ENCODE measurements at regions not wholly inside any gene's neighbourhood (a gene's known extent, or its start where the extent isn't known, plus 50 kb on each side); places are given as distances from the start of the nearest gene placed in this dataset.

- H3K79me2 ChIP-seq (ENCODE audit: control insufficient read depth, insufficient read depth, low read length): peaks cover 42% of the 10 kb centered on the region
- 17% methylated on average over 3 of the region's 4 CpGs for WGBS (ENCODE audit: insufficient coverage)
- H4K20me1 ChIP-seq (ENCODE audit: control insufficient read depth, insufficient read depth, low read length, poor library complexity, severe bottlenecking): no peaks in the 10 kb centered on the region
- peak overlapping the region; percentile 89 to 91 for H3K27ac ChIP-seq (ENCODE audit: low read length in 2 of 2)
- Mint-ChIP-seq H3K4me1 (peaks cover 66% of the 10 kb centered on the region), H3K27ac (peak overlapping the region; percentile 91), H3K27me3 (no peaks in the 10 kb centered on the region), H3K9me3 (ENCODE audit: insufficient read depth) (peaks cover 3% of the 10 kb centered on the region), H3K4me3 (peak overlapping the region; percentile 27)
- peak overlapping the region; percentile 9 for H3K9ac ChIP-seq (ENCODE audit: low read length)
- ChIA-PET CTCF (interaction anchor here (0.7 to 3.2 kb wide), 22 partner anchors 10 to 218 kb away, joined by 3 to 29 read pairs (median 4); no protein-coding TSS in a partner anchor), POLR2A (interaction anchor here (0.6 to 2.8 kb wide), 8 partner anchors 14 to 1153 kb away, joined by 3 to 20 read pairs (median 4); no protein-coding TSS in a partner anchor)
- peaks cover 46 to 72% of the 10 kb centered on the region in 2 donors for H3K4me1 ChIP-seq (ENCODE audit: control insufficient read depth in 2 of 2, insufficient read depth in 2 of 2, low read length in 2 of 2)
- peak; percentile 83 for ATAC-seq (ENCODE audit: low read depth)
- peak overlapping the region; percentile 61 for H2AFZ ChIP-seq (ENCODE audit: insufficient read depth, low read depth, low read length, poor library complexity, severe bottlenecking)
- intact Hi-C loops (cut with micrococcal nuclease): loop anchor here (1.0 kb wide), 1 partner anchor 13 kb away; no protein-coding TSS in a partner anchor
- H3K36me3 ChIP-seq (replicated peaks in 1 of 2; ENCODE audit: control extremely low read depth in 1 of 2, control insufficient read depth in 1 of 2, extremely low read depth in 1 of 2, insufficient read depth in 2 of 2, low read length in 1 of 2): no peaks in the 10 kb centered on the region
- no peak overlapping the region for H3K4me3 ChIP-seq (ENCODE audit: control extremely low read depth in 1 of 5, extremely low read depth in 1 of 5, insufficient read depth in 1 of 5, low read depth in 2 of 5, low read length in 4 of 5)
- no peak for TF ChIP-seq EZH2 (IDR thresholded peaks at IDR 0.05; ENCODE audit: borderline replicate concordance, insufficient read depth, low read depth, low read length, poor library complexity, severe bottlenecking)
- no peak for TF ChIP-seq CTCF (IDR thresholded peaks at IDR 0.05)
- H3K9me3 ChIP-seq (ENCODE audit: control extremely low read depth in 1 of 3, control insufficient read depth in 2 of 3, insufficient read depth in 1 of 3, low read length in 2 of 3): peaks cover 0 to 9% (median 0%) of the 10 kb centered on the region in 3 donors
- DNase-seq: peak; percentile 68
- H3K27me3 ChIP-seq (replicated peaks in 1 of 4; ENCODE audit: control extremely low read depth in 1 of 4, control insufficient read depth in 3 of 4, insufficient read depth in 4 of 4, low read length in 3 of 4): no peaks in the 10 kb centered on the region
- H3K4me2 ChIP-seq (replicated peaks; ENCODE audit: low read depth, low read length, poor library complexity, severe bottlenecking): peak overlapping the region; percentile 50
These were observed 216.3 kb downstream of the BCL11A start for GRCh38 chr2:60337142-60337497.

- Histone ChIP-seq H2AFZ (ENCODE audit: insufficient read depth, low read depth, low read length, poor library complexity, severe bottlenecking) (peak overlapping the region; percentile 61), H3K79me2 (ENCODE audit: control insufficient read depth, insufficient read depth, low read length) (peaks cover 38% of the 10 kb centered on the region), H3K36me3 (replicated peaks in 1 of 2; ENCODE audit: control extremely low read depth in 1 of 2, control insufficient read depth in 1 of 2, extremely low read depth in 1 of 2, insufficient read depth in 2 of 2, low read length in 1 of 2) (no peaks in the 10 kb centered on the region), H4K20me1 (ENCODE audit: control insufficient read depth, insufficient read depth, low read length, poor library complexity, severe bottlenecking) (no peaks in the 10 kb centered on the region), H3K4me2 (replicated peaks; ENCODE audit: low read depth, low read length, poor library complexity, severe bottlenecking) (peak overlapping the region; percentile 50), H3K27me3 (replicated peaks in 1 of 4; ENCODE audit: control extremely low read depth in 1 of 4, control insufficient read depth in 3 of 4, insufficient read depth in 4 of 4, low read length in 3 of 4) (no peaks in the 10 kb centered on the region), H3K9me3 (ENCODE audit: control extremely low read depth in 1 of 3, control insufficient read depth in 2 of 3, insufficient read depth in 1 of 3, low read length in 2 of 3) (peaks cover 0 to 9% (median 0%) of the 10 kb centered on the region in 3 donors), H3K9ac (ENCODE audit: low read length) (peak overlapping the region; percentile 9), H3K4me1 (ENCODE audit: control insufficient read depth in 2 of 2, insufficient read depth in 2 of 2, low read length in 2 of 2) (peaks cover 46 to 72% of the 10 kb centered on the region in 2 donors), H3K27ac (ENCODE audit: low read length in 2 of 2) (peak overlapping the region; percentile 89 to 91), H3K4me3 (ENCODE audit: control extremely low read depth in 1 of 5, extremely low read depth in 1 of 5, insufficient read depth in 1 of 5, low read depth in 2 of 5, low read length in 4 of 5) (no peak overlapping the region)
- DNase-seq (peak; percentile 52), ATAC-seq (ENCODE audit: low read depth) (peak; percentile 39)
- Mint-ChIP-seq H3K4me1 (peaks cover 63% of the 10 kb centered on the region), H3K4me3 (peak overlapping the region; percentile 27), H3K27me3 (no peaks in the 10 kb centered on the region), H3K27ac (peak overlapping the region; percentile 91), H3K9me3 (ENCODE audit: insufficient read depth) (peaks cover 3% of the 10 kb centered on the region)
- intact Hi-C loops (cut with micrococcal nuclease): loop anchor here (1.0 kb wide), 1 partner anchor 14 kb away; no protein-coding TSS in a partner anchor
- ChIA-PET POLR2A (interaction anchor here (0.6 to 2.8 kb wide), 6 partner anchors 14 to 1152 kb away, joined by 3 to 20 read pairs (median 4); no protein-coding TSS in a partner anchor), CTCF (interaction anchor here (0.7 to 3.2 kb wide), 20 partner anchors 10 to 219 kb away, joined by 3 to 29 read pairs (median 4); no protein-coding TSS in a partner anchor)
- no peak for TF ChIP-seq EZH2 (IDR thresholded peaks at IDR 0.05; ENCODE audit: borderline replicate concordance, insufficient read depth, low read depth, low read length, poor library complexity, severe bottlenecking)
- no peak for TF ChIP-seq CTCF (IDR thresholded peaks at IDR 0.05)
- 32% methylated on average over 5 of the region's 5 CpGs for whole genome bisulfite sequencing (ENCODE audit: insufficient coverage)
These were observed 216.9 kb downstream of the BCL11A start for GRCh38 chr2:60336442-60337141.
